LHCN-M2 (cell line): ENCODE measurements at regions not wholly inside any gene's neighbourhood (a gene's known extent, or its start where the extent isn't known, plus 50 kb on each side); places are given as distances from the start of the nearest gene placed in this dataset.

Experiments used
- DNase-seq: peaks from one replicate; pipeline ENCODE4 v3.0.0-alpha.2; 2012; ENCODE audit warnings: low read depth

- no peak for DNase-seq
These were observed 110.1 kb upstream of the TNS3 start for GRCh38 chr7:47691988-47692387.

DNA sequence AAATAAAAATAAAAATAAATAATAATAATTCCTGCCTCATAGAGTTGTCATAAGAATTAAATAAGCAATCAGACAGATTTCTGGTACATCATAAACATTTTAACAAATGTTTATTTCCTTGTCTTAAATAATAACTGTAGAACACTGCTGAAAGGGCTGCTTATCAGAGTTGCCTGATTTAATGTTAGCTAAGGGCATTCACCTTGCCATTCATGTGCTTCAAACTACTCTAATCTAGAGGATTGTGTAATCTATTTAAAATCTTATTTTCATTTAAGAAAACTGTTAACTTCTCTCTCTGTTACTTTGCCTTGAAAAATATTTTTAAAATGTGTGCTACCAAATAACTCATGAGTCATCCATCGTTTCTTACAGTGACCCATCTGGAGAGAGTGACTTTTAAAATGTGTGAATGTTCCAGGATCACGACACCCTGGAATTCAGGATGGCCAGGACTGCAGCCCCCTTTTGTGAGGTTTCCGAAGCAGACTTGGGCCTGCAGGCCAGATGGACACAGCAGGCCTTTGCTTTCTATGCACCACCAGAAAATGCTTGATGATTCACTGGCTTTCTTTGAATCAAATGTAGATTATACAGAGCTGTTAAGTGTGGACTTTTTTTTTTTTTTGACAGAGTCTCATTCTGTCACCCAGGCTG is 109.1 kb upstream of the TNS3 start:
- peak; percentile 64 for DNase-seq

DNA sequence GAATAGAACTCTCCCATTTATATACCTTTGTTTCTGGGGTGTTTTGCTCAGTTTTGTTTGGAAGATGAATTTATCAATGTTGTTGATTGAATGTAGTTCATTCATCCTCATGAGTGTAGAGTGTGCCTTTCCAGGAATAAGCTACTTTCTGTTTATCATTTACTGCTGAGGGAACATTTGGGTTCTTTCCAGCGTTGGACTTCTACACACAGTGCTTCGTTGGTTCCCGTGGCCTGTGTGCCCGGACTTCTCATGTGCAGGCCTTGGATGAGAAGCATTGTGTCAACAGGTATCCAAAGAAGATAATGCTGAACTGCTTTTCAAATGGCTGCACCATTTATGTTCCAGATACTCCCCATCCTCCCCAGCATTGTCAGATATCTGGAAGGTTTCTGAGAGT is 107.6 kb upstream of the TNS3 start:
- no peak for DNase-seq

DNA sequence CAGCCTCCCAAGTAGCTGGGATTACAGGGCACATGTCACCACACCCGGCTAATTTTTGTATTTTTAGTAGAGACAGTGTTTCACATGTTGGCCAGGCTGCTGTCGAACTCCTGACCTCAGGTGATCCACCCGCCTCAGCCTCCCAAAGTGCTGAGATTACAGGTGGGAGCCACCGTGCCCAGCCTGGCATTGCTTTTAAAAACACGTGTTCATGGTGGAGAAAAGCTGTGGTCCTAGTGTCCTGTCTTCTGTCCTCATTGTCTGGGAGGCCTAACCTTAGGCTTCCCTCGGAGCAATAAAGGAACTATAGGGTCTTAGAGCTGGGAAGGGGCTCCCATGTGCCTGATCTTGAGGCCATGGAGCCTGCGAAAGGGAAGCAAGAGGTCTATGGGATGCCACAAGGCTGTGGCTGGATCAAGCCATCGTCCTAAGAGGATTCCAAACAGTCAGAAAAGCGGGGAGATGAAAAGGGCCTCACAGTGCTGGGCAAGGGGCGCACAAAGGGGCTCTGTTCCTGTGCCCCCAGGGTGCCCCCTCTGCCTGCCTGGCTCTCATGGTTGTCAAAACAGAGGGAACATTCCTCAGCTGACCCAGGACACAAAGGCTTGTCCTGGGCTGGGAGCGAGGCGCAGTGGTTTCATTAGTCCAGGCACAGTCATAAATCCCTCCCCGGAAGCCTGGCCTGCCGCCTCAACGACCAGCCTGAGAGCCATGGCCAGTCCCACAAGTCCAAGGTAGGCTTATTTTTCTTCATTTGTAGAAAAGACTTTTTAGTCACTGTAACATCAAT is 106.6 kb upstream of the TNS3 start:
- no peak for DNase-seq

DNA sequence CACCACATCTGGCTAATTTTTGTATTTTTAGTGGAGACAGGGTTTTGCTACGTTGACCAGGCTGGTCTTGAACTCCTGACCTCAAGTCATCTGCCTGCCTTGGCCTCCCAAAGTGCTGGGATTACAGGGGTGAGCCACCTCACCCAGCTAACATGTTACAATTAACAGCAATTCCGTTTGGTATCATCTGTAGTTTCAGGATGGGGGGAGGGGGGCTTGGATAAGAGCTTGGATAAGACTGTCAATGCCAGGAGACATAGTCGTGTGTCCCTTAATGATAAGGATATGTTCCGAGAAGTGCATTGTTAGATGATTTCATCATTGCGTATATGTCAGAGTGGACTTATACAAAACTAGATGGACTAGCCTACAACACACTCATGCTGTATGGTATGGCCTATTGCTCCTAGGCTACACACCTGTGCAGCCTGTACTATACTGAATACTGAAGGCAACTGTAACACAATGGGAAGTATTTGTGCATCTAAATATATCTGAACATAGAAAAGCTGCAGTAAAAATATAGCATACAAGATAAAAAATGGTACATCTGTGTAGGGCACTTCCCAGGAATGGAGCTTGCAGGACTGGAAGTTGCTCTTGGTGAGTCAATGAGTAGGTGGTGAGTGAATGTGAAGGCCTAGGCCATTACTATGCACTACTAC is 103.9 kb upstream of the TNS3 start:
- DNase-seq: no peak

GRCh38 chr7:47685151-47685550 is 103.2 kb upstream of the TNS3 start:
- no peak for DNase-seq

DNA sequence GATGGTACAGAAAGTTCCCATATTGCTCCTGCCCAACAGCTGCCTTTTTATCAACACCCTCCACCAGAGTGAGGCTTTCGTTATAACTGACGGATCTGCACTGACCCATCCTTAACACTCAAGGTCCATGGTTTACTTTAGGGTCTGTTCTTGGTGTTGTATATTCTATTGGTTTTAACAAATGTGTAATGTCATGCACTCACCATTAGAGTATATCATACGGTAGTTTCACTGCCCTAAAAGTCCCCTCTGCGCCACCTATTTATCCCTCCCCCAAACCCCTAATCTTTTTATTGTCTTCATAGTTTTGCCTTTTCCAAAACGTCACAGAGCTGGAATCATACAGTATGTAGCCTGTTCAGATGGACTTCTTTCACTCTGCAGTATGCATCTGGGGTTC is 102.8 kb upstream of the TNS3 start:
- no peak for DNase-seq

- no peak for DNase-seq
These were observed 101.6 kb upstream of the TNS3 start for GRCh38 chr7:47683485-47683898.

- DNase-seq: no peak
These were observed 101.0 kb upstream of the TNS3 start for GRCh38 chr7:47682874-47683273.

DNA sequence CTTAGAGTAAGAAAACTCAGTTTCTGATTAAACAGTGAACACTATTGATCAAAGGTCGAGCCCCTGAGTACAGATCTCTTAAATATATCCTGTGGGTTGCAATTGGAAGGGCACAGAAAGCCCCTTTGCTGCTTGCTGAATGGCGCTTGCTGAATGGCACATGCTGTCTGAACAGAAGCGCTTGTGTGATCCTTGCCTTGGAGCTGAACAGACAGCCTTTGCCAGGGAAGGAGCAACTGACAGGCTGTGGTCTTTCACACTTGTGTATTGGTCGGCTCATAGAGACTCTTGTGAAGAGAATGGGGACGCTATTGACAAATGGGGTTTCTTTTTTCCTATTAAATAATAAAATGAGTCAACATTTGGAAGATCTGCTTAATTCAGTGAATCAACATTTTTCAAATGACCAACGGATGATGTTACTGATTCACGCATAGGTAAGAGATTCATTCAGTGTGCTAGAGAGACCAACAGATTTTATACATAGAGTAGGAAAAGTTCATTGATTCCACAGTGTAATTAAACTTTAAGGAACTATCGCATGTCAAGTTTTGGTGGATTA is 99.4 kb upstream of the TNS3 start:
- no peak for DNase-seq

DNA sequence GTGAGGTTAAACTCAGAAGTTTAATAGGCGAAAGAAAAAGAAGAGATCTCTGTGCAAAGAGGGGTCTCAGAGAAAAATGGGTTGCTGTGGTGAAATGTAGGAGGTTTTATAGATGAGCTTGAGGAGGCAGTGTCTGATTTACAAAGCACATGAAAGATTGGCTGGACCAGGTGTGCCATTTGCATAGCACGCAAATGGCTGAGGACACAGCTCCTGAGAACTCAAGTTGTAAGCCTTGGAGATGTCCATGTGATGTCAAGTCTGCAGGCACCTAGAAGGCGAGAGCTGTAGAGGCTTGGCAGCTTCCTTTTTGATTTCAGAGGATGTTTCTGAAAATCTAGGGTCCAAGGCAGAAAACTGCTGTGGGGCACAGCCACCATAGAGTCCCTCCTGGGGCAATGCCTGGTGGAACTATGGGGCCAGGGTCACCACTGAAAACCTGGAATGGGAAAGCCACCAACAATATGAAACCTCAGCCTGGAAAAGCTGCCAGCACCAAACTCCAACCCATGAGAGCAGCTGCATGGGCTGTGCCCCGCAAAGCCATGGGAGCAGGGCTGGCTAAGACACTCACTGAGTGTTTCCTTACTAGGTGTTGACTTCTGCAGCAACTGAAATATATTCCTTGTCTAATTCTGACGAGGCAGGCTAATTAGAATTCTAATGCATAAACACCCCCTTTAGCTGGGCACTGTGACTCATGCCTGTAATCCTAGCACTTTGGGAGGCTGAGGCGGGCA is 96.9 kb upstream of the TNS3 start:
- no peak for DNase-seq

DNA sequence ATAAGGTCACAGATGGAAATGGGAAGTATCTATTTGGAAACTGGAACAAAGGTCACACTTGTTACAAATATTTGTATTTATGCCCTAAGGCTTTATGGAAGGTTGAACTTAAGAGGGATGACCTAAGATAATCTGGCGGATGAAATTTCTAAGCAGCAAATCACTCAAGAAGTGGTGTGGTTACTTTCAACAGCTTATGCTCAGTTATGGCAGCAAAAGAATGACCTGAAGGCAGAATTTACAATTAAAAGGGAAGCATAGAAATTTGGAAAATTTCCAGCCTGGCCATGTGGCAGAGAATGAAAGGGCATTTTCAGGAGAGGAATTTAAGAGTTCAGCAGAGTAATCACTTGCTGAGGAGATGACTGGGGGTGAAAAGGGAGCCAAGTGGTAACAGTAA is 95.8 kb upstream of the TNS3 start:
- DNase-seq: no peak

- no peak for DNase-seq
These were observed 95.2 kb upstream of the TNS3 start for GRCh38 chr7:47677093-47677492.

DNA sequence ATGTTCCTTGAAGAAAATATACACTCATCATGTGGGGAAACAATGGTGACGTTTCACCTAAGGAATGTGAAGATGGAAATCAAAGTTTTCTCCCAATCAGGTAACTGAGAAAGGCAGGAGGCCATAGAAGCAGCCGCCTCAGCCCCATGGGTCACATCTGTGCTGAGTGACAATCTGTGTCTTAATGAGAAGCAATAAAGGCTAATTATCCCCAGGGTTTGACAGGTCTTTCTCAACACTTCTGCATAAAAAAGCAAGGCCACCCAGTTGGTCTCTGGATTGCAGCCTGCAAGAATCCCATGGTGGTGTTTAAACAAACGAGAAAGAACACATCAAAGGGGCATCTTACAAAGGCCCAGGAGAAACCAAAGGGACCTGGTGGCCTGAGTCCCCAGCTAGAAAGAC is 91.1 kb upstream of the TNS3 start:
- DNase-seq: no peak

DNA sequence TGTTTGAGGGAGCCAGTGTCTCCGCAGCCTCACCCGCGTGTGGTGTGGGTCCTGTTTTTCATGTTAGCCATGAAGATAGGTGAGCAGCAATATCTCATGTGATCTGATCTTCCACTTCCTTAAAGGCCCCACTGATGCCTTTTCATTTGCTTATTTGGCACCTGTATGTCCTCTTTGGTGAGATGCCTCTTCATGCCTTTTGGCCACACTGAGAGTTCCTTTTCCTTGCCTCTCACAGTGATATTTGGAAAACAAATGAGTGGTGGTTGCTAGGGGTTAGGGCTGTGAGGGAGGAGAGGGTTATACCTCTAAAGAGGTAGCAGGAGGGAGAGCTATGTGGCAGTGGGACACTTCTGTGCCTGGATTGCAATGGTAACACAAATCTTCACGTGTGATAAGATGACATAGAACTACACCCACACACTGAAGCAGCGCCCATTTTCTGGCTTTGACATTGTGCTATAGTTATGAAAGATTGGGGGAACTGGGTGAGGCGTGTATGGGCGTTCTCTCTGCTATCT is 90.4 kb upstream of the TNS3 start:
- DNase-seq: no peak

DNA sequence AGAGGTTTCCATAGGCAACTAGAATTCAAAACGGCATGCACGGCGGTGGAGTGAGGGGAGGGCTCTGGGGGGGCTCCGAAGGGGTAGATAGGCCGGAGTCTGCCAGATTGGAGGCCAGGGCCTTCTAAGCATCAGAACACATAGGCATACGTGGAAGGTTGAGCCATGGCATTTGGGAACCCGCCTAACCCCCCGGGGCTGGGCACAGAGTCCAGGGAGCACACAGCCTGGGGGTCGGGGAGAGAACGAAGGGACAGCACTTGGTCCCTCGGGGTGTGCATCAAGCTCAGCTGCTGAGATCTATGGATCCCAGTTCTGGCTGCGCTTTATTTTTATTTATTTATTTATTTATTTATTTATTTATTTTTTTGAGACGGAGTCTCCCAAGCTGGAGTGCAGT is 89.4 kb upstream of the TNS3 start:
- DNase-seq: no peak

- DNase-seq: no peak
These were observed 88.8 kb upstream of the TNS3 start for GRCh38 chr7:47670729-47671128.

DNA sequence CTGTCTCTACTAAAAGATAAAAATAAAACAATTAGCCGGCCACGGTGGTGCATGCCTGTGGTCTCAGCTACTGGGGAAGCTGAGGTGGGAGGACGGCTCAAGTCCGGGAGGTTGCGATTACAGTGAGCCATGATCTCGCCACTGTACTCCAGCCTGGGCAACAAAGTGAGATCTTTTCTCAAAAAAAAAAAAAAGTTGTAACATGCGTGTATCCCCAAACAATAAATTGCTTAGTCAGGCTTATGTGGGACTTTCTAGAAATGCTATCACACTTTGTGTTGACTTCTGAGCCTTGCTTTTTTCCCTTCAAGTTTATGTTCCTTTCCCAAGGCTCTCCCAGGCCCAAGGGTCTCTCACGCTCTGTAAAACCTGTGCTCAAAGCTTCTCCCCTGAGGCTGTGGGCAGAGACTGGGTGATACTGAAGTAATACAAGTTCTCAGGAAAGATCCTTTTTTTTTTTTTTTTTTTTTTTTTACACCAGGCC is 88.0 kb upstream of the TNS3 start:
- no peak for DNase-seq

DNA sequence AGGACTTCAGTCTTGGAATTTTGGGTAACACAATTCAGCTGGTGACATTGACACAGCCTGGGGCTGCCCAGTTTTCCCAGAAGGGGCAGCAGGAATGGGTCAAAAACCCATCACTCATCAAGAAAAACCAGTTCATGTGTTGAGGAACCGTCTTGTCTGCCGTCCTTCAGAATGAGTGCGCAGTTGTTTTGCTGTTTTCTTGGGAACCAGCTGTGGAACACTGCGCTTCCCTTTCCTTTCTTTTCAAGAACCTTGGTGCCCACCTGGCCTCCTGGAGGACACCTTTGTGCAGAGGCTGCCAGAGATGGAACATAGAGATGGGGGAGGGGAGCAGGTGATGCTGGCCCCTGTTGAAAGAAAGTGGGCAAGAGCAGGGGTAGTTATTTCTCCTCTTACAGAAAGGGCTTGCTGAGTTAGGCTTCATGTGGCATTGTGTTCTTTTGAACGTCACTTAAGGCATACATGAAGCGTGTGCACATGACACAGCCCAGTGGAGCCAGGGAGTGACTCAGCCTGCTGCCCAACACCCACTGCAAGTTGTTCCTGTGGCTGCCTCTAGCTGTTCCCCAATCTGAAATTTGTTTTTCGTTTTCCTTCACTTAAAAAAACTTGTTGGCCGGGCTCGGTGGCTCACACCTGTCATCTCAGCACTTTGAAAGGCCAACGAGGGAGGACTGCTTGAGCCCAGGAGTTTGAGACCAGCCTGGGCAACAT is 87.4 kb upstream of the TNS3 start:
- peak; percentile 99 for DNase-seq

GRCh38 chr7:47666164-47666862 is 84.4 kb upstream of the TNS3 start:
- peak; percentile 61 for DNase-seq
